ENCODE measurements at regions not wholly inside any gene's neighbourhood (a gene's known extent, or its start where the extent isn't known, plus 50 kb on each side); places are given as distances from the start of the nearest gene placed in this dataset.

DNA sequence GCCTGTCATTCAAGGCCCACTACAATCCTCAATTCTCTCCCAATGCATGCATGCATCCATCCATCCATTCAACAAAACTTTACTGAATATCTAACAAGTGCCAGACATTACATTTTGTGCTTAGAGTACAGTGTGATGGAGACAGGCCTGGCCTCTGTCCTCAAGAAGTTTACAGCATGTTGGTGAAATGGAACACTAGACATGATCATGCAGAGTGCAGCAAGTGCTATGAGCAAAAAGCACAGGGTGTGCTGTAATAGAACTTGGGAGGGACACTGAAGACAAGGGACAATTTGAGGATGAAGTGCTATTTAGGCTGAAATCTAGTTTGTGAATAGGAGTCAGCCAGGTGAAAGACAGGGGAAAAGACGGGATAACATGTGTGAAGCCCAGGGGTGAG is 347.8 kb downstream of the PTEN start:
- no peak for DNase-seq

DNA sequence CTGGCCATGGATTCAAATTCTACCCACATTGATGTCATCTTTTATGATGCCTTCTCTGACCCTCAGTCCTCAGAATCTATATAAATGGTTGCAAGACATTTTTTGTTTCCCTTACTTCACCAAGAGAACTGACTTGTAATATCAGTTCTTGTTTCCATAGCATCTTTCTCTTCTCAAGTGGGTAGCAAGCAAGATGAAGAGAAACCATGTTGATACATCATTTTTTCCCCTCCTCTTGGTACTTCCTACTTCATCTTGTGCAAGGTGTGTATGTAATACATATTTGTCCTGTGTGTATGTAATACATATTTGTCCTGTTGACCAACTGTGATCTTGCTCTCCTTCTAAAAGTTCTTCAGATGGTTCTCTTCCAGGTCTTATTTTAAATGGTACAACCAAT is 348.6 kb downstream of the PTEN start:
- DNase-seq: no peak

GRCh38 chr10:88213065-88213605 is 349.7 kb downstream of the PTEN start:
- DNase-seq: no peak

DNA sequence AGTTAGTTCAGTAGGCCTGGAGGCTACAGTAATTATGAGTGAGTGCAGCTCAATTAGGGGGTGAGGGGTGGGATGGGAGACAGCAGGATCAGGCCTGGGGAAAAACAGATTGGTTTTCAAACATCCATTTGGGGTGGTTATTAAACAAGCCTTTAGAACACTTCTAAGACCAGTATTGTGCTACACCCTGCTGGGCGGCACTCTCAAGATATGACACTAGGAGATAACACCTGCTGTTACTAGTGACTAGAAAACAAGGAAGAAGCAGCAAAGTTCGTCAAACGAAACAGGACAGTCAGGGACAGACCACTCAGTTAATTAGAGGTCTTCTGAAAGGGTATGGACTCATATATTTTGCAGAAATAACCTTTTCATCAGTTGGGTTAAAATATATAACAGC is 353.6 kb downstream of the PTEN start:
- no peak for DNase-seq

DNA sequence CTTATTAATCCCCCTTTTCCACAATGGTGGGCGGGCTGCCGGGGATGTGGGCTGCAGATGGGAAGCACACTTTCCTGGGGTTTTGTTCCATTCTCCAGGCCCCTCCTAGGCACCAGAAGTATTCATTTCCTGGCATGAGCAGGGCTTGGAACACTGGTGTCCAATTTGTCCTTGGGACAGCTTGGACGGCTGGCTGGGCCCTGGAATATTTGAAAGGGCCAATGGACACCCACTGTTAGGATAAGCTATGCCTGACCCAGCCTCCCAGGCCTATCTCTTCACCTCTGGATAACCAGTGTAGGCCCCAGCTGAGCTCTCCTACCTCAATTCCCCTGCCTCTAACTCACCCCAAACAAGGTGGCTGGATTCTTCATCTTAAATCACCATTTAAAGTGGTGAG is 354.9 kb downstream of the PTEN start:
- DNase-seq: no peak

GRCh38 chr10:88219753-88220152 is 356.3 kb downstream of the PTEN start:
- no peak for DNase-seq

- no peak for DNase-seq
Observed at GRCh38 chr10:88221010-88221973, 357.9 kb downstream of the PTEN start.

- DNase-seq: no peak
Observed at GRCh38 chr10:88222881-88223280, 359.5 kb downstream of the PTEN start.
